SU-DHL-6 (cell line): ENCODE measurements at regions not wholly inside any gene's neighbourhood (a gene's known extent, or its start where the extent isn't known, plus 50 kb on each side); places are given as distances from the start of the nearest gene placed in this dataset.

Experiments used
- CTCF ChIP-seq: fragments of 200-600 bp; sonication (generic); IDR thresholded peaks from one replicate; pipeline ENCODE4 v1.5.1; 2017; ENCODE audit warnings: antibody characterized with exemption, mild to moderate bottlenecking, low read length, moderate library complexity; ENCODE audit not compliant: insufficient read depth, poor library complexity, severe bottlenecking
- EZH2phosphoT487 ChIP-seq: fragments of 200-600 bp; sonication (generic), shearing (Covaris generic); conservative IDR thresholded peaks from 2 replicates; pipeline ENCODE4 v1.6.1; 2018; ENCODE audit warnings: mild to moderate bottlenecking, antibody characterized with exemption, low read length, moderate library complexity, mixed read lengths

- no peak for TF ChIP-seq CTCF
- no peak for TF ChIP-seq EZH2phosphoT487
These were observed 181.3 kb downstream of the IRF8 start for GRCh38 chr16:86080131-86080875.
